ENCODE measurements at regions not wholly inside any gene's neighbourhood (a gene's known extent, or its start where the extent isn't known, plus 50 kb on each side); places are given as distances from the start of the nearest gene placed in this dataset.

DNA sequence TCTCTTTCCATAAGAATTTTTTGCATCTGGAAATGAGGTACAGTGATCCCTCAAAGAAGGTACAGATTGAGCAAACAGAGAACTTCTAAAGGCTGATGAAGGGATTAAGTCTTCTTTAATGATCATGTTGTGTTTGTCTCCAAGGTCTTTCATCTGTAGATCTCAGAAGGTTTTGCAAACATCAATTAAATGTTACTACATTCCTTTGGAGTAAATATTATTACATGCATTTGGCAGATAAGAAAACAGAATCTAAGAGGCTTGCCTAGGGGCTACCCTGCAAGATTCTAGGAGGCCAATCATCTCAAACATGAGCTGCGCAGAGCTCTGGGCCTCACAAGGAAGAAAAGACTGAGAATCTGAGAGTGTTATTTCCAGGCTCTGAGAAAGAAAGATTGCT is 70.9 kb upstream of the LPP start:
- Histone ChIP-seq H3K4me1 (ENCODE audit: insufficient read depth, poor library complexity, severe bottlenecking) (no peaks in the 10 kb centered on the region), H3K36me3 (ENCODE audit: low read depth) (no peaks in the 10 kb centered on the region), H3K4me3 (ENCODE audit: severe bottlenecking) (no peak overlapping the region), H3K9me3 (ENCODE audit: severe bottlenecking) (no peaks in the 10 kb centered on the region), H3K27ac (ENCODE audit: poor library complexity, severe bottlenecking) (no peak overlapping the region), H3K27me3 (ENCODE audit: insufficient read depth, poor library complexity, severe bottlenecking) (no peaks in the 10 kb centered on the region)
- DNase-seq (ENCODE audit: low spot score) = no peak
- no peak for ATAC-seq (ENCODE audit: low read depth)
- TF ChIP-seq, protein P1, sequence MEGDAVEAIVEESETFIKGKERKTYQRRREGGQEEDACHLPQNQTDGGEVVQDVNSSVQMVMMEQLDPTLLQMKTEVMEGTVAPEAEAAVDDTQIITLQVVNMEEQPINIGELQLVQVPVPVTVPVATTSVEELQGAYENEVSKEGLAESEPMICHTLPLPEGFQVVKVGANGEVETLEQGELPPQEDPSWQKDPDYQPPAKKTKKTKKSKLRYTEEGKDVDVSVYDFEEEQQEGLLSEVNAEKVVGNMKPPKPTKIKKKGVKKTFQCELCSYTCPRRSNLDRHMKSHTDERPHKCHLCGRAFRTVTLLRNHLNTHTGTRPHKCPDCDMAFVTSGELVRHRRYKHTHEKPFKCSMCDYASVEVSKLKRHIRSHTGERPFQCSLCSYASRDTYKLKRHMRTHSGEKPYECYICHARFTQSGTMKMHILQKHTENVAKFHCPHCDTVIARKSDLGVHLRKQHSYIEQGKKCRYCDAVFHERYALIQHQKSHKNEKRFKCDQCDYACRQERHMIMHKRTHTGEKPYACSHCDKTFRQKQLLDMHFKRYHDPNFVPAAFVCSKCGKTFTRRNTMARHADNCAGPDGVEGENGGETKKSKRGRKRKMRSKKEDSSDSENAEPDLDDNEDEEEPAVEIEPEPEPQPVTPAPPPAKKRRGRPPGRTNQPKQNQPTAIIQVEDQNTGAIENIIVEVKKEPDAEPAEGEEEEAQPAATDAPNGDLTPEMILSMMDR (IDR thresholded peaks at IDR 0.05; ENCODE audit: poor library complexity, severe bottlenecking) = no peak

DNA sequence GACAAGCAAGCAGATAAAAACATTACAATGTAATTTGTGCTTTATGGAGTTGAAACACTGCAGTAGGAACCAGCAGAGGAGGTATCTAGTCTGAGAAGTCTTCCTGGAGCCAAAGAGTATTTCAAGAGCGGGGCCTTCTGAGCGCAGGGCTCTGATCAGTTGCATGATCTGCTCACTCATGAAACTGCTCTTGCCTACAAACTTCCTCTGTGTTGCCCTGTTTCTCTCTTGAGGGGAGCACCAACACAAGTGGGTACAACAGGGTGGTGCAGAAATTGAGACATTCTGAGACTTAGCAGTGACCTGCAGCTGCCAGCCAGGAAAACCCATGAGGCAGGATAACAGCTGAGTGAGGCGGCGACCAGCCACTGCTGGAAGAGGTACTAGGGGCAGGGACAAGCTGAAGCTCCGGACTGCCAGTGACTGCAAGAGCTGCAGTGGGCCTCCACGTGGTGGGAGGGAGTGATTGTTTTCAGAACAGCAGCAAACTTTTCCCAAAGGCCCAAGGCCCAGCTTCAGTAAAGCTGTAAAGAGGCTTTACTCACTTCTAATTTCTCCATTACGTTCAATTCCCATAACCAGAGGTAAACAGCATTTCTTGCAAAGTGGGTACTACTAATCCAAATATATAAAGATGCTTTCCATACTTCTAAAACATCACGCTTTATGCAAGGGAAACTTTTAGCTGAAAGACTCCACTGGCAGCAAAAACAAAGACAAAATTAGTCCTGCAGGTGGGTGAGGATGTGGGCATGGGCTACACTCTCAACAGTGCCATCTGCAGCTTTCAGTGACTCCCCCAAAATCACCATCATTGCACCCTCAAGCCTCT is 69.0 kb upstream of the LPP start:
- H3K4me1 ChIP-seq (ENCODE audit: insufficient read depth, poor library complexity, severe bottlenecking) = no peaks in the 10 kb centered on the region

DNA sequence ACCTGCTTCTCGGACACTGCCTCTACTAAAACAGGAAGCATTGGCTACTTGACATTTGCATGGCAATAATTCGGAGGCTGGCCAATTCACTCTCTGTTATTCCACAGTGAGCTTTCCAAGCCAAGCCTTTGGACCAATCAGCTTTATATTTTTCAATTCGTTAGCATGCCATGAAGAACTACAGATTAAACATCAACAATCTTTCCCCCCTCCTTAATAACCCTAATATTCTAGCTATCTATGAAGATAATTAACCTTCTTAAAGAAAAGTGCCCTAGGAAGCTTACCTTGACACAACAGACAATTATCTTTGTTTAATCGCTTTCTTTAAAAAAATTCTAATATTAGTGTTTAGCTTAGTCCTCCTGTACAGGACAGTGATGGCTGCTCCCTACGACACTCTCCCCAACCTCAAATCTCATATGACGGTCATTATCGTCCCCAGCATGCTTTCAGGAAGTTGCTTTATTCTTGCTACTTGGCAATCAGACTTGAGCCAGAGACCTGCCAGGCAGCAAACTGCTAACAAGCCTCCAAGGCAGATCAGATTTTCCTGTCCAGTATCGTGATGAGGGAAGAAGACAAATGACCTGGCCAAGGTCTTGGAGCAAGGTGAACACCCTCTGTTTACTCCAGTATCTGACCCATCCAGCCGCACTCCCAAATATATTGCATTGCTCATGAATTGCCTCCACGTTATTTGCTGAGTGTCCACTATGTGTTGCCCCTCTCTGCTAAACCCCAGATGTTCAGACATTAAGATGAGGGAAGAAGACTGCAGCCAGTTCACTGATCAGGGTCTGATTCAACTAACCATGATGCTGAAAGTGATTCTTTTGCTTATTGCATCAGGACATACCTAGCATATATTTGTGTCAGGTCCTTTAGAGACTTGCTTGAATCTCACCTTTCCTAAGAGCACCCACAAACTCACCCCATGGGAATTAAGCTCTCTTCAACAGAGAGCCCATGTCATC is 68.1 kb upstream of the LPP start:
- Histone ChIP-seq H3K27ac (ENCODE audit: poor library complexity, severe bottlenecking) (no peak overlapping the region), H3K4me3 (ENCODE audit: severe bottlenecking) (no peak overlapping the region), H3K27me3 (ENCODE audit: insufficient read depth, poor library complexity, severe bottlenecking) (no peaks in the 10 kb centered on the region), H3K36me3 (ENCODE audit: low read depth) (no peaks in the 10 kb centered on the region), H3K4me1 (ENCODE audit: insufficient read depth, poor library complexity, severe bottlenecking) (no peaks in the 10 kb centered on the region), H3K9me3 (ENCODE audit: severe bottlenecking) (no peaks in the 10 kb centered on the region)
- DNase-seq (ENCODE audit: low spot score) = no peak
- TF ChIP-seq, protein P1 (IDR thresholded peaks at IDR 0.05; ENCODE audit: poor library complexity, severe bottlenecking) = no peak
- ATAC-seq (ENCODE audit: low read depth) = no peak

More for the DNA sequence above, 69.0 kb upstream of the LPP start:
- H3K9me3 ChIP-seq (ENCODE audit: severe bottlenecking) = no peaks in the 10 kb centered on the region
- H3K4me3 ChIP-seq (ENCODE audit: severe bottlenecking) = no peak overlapping the region
- H3K27ac ChIP-seq (ENCODE audit: poor library complexity, severe bottlenecking) = no peak overlapping the region
- ATAC-seq (ENCODE audit: low read depth) (no peak), DNase-seq (ENCODE audit: low spot score) (no peak)
- no peaks in the 10 kb centered on the region for H3K36me3 ChIP-seq (ENCODE audit: low read depth)
- TF ChIP-seq, protein P1 (IDR thresholded peaks at IDR 0.05; ENCODE audit: poor library complexity, severe bottlenecking) = no peak
- H3K27me3 ChIP-seq (ENCODE audit: insufficient read depth, poor library complexity, severe bottlenecking) = no peaks in the 10 kb centered on the region

DNA sequence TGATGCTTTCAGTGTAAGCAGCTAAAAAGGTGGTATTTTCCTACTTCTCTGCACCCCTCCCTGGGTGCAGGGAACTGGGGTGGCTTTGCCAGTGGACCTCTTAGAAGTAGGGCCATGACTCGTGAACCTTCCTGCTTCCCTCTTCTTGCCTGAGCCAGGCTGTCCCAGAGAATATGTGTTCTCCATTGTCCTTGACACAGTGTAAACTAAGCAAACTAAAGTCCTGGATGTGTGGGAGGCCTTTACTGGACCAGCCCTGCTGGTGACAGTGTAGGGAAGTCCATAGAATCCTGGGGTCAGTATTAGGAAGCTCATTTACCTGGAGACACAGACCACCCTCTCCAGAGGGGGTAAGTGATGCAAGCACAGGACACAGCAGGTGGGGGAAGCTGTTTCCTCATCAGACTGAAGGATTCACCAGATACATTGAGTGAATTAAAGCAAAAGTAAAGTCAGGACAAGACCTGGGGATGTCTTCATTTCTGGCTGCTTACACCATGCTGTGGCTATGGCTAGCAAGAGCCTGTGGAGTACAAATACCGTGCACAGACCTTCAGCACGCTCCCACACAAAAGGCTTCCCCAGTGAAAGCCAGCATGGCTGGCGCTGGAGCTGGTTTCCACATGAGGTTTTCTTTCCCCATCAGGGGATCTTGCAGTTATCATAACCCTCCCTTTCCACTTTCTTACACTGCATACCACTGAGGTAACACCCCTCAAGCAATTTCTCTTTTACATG is 64.8 kb upstream of the LPP start:
- no peaks in the 10 kb centered on the region for H3K4me1 ChIP-seq (ENCODE audit: insufficient read depth, poor library complexity, severe bottlenecking)
- DNase-seq (ENCODE audit: low spot score) (no peak), ATAC-seq (ENCODE audit: low read depth) (no peak)
- H3K36me3 ChIP-seq (ENCODE audit: low read depth) = no peaks in the 10 kb centered on the region
- TF ChIP-seq, protein P1 (IDR thresholded peaks at IDR 0.05; ENCODE audit: poor library complexity, severe bottlenecking) = no peak
- no peak overlapping the region for H3K4me3 ChIP-seq (ENCODE audit: severe bottlenecking)
- no peak overlapping the region for H3K27ac ChIP-seq (ENCODE audit: poor library complexity, severe bottlenecking)
- H3K9me3 ChIP-seq (ENCODE audit: severe bottlenecking) = no peaks in the 10 kb centered on the region
- no peaks in the 10 kb centered on the region for H3K27me3 ChIP-seq (ENCODE audit: insufficient read depth, poor library complexity, severe bottlenecking)

Data from RWPE2 (cell line).